SK-N-SH (cell line): ENCODE measurements at regions not wholly inside any gene's neighbourhood (a gene's known extent, or its start where the extent isn't known, plus 50 kb on each side); places are given as distances from the start of the nearest gene placed in this dataset.

ENCODE experiments used
- CTCF ChIA-PET: fragments of 300-600, 350-600 bp; formaldehyde crosslinking; extraction: SDS; loops from one replicate; lab custom pipeline; 2021; lab: Yijun Ruan, JAX
- POLR2A ChIA-PET: fragments of 350-600 bp; sonication (Branson Sonifier 250); formaldehyde crosslinking; extraction: SDS; loops from one replicate; lab custom pipeline; 2020; ENCODE audit warnings: antibody characterized with exemption, inconsistent platforms; lab: Yijun Ruan, JAX
- DNase-seq: peaks from one replicate; pipeline ENCODE4 v3.0.0; 2012
- H2AFZ ChIP-seq: fragments of 200-600 bp; sonication (generic); 2 replicates; pipeline ENCODE4 v1.8.1; 2016; ENCODE audit warnings: antibody characterized with exemption, mild to moderate bottlenecking, low read depth
- H3F3A ChIP-seq: fragments of 200-600 bp; sonication (generic); replicated peaks from 2 replicates; pipeline ENCODE3; 2016; ENCODE audit warnings: antibody characterized with exemption, mild to moderate bottlenecking; ENCODE audit not compliant: insufficient read depth
- H3K27ac ChIP-seq, 2 experiments: fragments of 200-500 bp in 1 of 2; fragments of 200-600 bp in 1 of 2; sonication (Bioruptor generic) in 1 of 2; sonication (generic), shearing (Covaris generic) in 1 of 2; 2 replicates each; pipeline versions ENCODE4 v1.5.1 to v1.6.1; 2014 to 2016; ENCODE audit warnings: low read depth in 2 of 2, inconsistent platforms in 1 of 2, low read length in 1 of 2, mild to moderate bottlenecking in 1 of 2, mixed read lengths in 1 of 2
- H3K27me3 ChIP-seq: fragments of 200-600 bp; sonication (generic), shearing (Covaris generic); 2 replicates; pipeline ENCODE4 v1.6.1; 2016; ENCODE audit warnings: mixed run types; ENCODE audit not compliant: insufficient read depth
- H3K36me3 ChIP-seq, 2 experiments: fragments of 200-500 bp in 1 of 2; fragments of 200-600 bp in 1 of 2; sonication (Bioruptor generic) in 1 of 2; sonication (generic) in 1 of 2; replicated peaks in 1 of 2; 2 replicates each; pipeline versions ENCODE3 to v1.5.1; 2014 to 2016; ENCODE audit warnings: low read length in 1 of 2, mild to moderate bottlenecking in 1 of 2; ENCODE audit not compliant: insufficient read depth in 2 of 2, control insufficient read depth in 1 of 2
- H3K4me1 ChIP-seq, 2 experiments: fragments of 200-500 bp in 1 of 2; fragments of 200-600 bp in 1 of 2; sonication (Bioruptor generic) in 1 of 2; sonication (generic), shearing (Covaris generic) in 1 of 2; 2 replicates each; pipeline versions ENCODE4 v1.5.1 to v1.6.1; 2014 to 2016; ENCODE audit warnings: low read depth in 1 of 2, low read length in 1 of 2, mixed run types in 1 of 2; ENCODE audit not compliant: insufficient read depth in 2 of 2, control insufficient read depth in 1 of 2
- H3K4me2 ChIP-seq: fragments of 200-600 bp; sonication (generic), shearing (Covaris generic); 2 replicates; pipeline ENCODE4 v1.6.1; 2017; ENCODE audit warnings: mixed run types
- H3K4me3 ChIP-seq, 2 experiments: fragments of 200-500 bp in 1 of 2; fragments of 200-600 bp in 1 of 2; sonication (Bioruptor generic) in 1 of 2; sonication (generic), shearing (Covaris generic) in 1 of 2; 2 replicates each; pipeline versions ENCODE4 v1.5.1 to v1.8.1; 2014 to 2016; ENCODE audit warnings: low read depth in 2 of 2, inconsistent platforms in 1 of 2, low read length in 1 of 2, mild to moderate bottlenecking in 1 of 2, mixed read lengths in 1 of 2, moderate library complexity in 1 of 2
- H3K79me2 ChIP-seq: fragments of 200-600 bp; sonication (generic); 2 replicates; pipeline ENCODE4 v1.8.1; 2017; ENCODE audit warnings: mild to moderate bottlenecking; ENCODE audit not compliant: insufficient read depth
- H3K9ac ChIP-seq: fragments of 200-600 bp; sonication (generic); 2 replicates; pipeline ENCODE4 v1.6.1; 2017; ENCODE audit warnings: mixed run types
- H3K9me2 ChIP-seq: fragments of 200-600 bp; sonication (generic); 2 replicates; pipeline ENCODE4 v1.6.1; 2017; ENCODE audit warnings: mixed run types
- H3K9me3 ChIP-seq: fragments of 200-600 bp; sonication (generic); 2 replicates; pipeline ENCODE4 v1.6.1; 2017; ENCODE audit warnings: mixed run types, mild to moderate bottlenecking, moderate library complexity
- H4K20me1 ChIP-seq: fragments of 200-600 bp; sonication (generic); 2 replicates; pipeline ENCODE4 v1.6.1; 2017; ENCODE audit warnings: mild to moderate bottlenecking, mixed run types; ENCODE audit not compliant: insufficient read depth
- CTCF ChIP-seq: fragments of 200-600 bp; sonication (generic); IDR thresholded peaks from 2 replicates; pipeline ENCODE4 v1.6.1; 2017; ENCODE audit warnings: antibody characterized with exemption, mild to moderate bottlenecking, moderate library complexity
- ELF1 ChIP-seq: IDR thresholded peaks from 2 replicates; pipeline ENCODE4 v1.4.0; 2012
- EP300 ChIP-seq, 2 experiments: IDR thresholded peaks; 2 replicates each; pipeline versions ENCODE4 v1.4.0 to v1.6.1; 2012; ENCODE audit warnings: borderline replicate concordance in 1 of 2, low read depth in 1 of 2, low read length in 1 of 2
- FOXM1 ChIP-seq: IDR thresholded peaks from 2 replicates; pipeline ENCODE4 v1.4.0; 2012; ENCODE audit warnings: low read depth, mild to moderate bottlenecking
- GATA2 ChIP-seq: sonication (generic); formaldehyde crosslinking; IDR thresholded peaks from 2 replicates; pipeline ENCODE4 v1.5.0; 2020; ENCODE audit warnings: mild to moderate bottlenecking, missing genetic modification reagents
- IRF3 ChIP-seq: fragments of 150-350 bp; IDR thresholded peaks from 2 replicates; pipeline ENCODE4 v1.6.1; 2016; ENCODE audit warnings: mild to moderate bottlenecking, low read depth, low read length
- MAX ChIP-seq: IDR thresholded peaks from 2 replicates; pipeline ENCODE4 v1.4.0; 2012; ENCODE audit warnings: low read depth
- MEF2A ChIP-seq: IDR thresholded peaks from 2 replicates; pipeline ENCODE4 v1.4.0; 2012; ENCODE audit warnings: low read depth, borderline replicate concordance
- MXI1 ChIP-seq: IDR thresholded peaks from 2 replicates; pipeline ENCODE4 v1.6.1; 2012; ENCODE audit warnings: mild to moderate bottlenecking, low read depth, low read length, improper control_type of control experiment
- NFIC ChIP-seq: IDR thresholded peaks from 2 replicates; pipeline ENCODE4 v1.4.0; 2012; ENCODE audit warnings: borderline replicate concordance
- RFX5 ChIP-seq: IDR thresholded peaks from 2 replicates; pipeline ENCODE4 v1.6.1; 2012; ENCODE audit warnings: mild to moderate bottlenecking, improper control_type of control experiment, low read length
- RXRA ChIP-seq: IDR thresholded peaks from 2 replicates; pipeline ENCODE4 v1.4.0; 2012; ENCODE audit warnings: low read depth, mild to moderate bottlenecking, borderline replicate concordance
- SIN3A ChIP-seq: IDR thresholded peaks from 2 replicates; pipeline ENCODE4 v1.6.1; 2012; ENCODE audit warnings: low read depth, mild to moderate bottlenecking, low read length, moderate library complexity, borderline replicate concordance
- SMC3 ChIP-seq: IDR thresholded peaks from 2 replicates; pipeline ENCODE4 v1.6.1; 2012; ENCODE audit warnings: low read depth, low read length, improper control_type of control experiment
- TCF12 ChIP-seq: IDR thresholded peaks from 2 replicates; pipeline ENCODE4 v1.4.0; 2012
- USF2 ChIP-seq: fragments of 150-350 bp; IDR thresholded peaks from 2 replicates; pipeline ENCODE4 v1.6.1; 2017; ENCODE audit warnings: antibody characterized with exemption, low read length, low read depth, borderline replicate concordance
- YY1 ChIP-seq: IDR thresholded peaks from 2 replicates; pipeline ENCODE4 v1.4.0; 2012; ENCODE audit warnings: low read depth, mild to moderate bottlenecking
- ZBTB33 ChIP-seq: IDR thresholded peaks from 2 replicates; pipeline ENCODE4 v1.4.0; 2012; ENCODE audit warnings: low read depth, borderline replicate concordance
- WGBS: methylation state at CpG from one replicate; pipeline ENCODE4 v1.1.6; 2017; ENCODE audit warnings: low lambda C conversion rate; 5-methylcytosine and 5-hydroxymethylcytosine counted together

GRCh38 chr20:40814631-40814960, 125.6 kb upstream of the MAFB start:
- no peaks in the 10 kb centered on the region for H3K79me2 ChIP-seq
- no peak for TF ChIP-seq EP300 (IDR thresholded peaks at IDR 0.05; ENCODE audit: borderline replicate concordance in 1 of 2, low read depth in 1 of 2, low read length in 1 of 2)
- no peak for TF ChIP-seq YY1
- TF ChIP-seq ELF1 = no peak
- TF ChIP-seq ZBTB33 = no peak
- TF ChIP-seq FOXM1 = no peak
- no peak for TF ChIP-seq TCF12
- TF ChIP-seq MEF2A = no peak
- no peak for TF ChIP-seq USF2
- H3K27ac ChIP-seq = no peak overlapping the region
- CTCF ChIA-PET = interaction anchor here (0.9 to 2.3 kb wide), 3 partner anchors 10 to 45 kb away, joined by 3 to 12 read pairs (median 3); no protein-coding TSS in a partner anchor
- POLR2A ChIA-PET = no interaction called here
- H3K36me3 ChIP-seq = no peaks in the 10 kb centered on the region
- no peak overlapping the region for H3K4me2 ChIP-seq
- no peaks in the 10 kb centered on the region for H3F3A ChIP-seq
- no peaks in the 10 kb centered on the region for H3K9me3 ChIP-seq
- H3K4me3 ChIP-seq = no peak overlapping the region
- no peak for DNase-seq
- WGBS = 17% methylated on average over 2 of the region's 2 CpGs
- H2AFZ ChIP-seq = no peak overlapping the region
- no peaks in the 10 kb centered on the region for H3K27me3 ChIP-seq
- peaks cover 0 to 22% of the 10 kb centered on the region in 2 experiments; a peak in 2 of 4 replicates for H3K4me1 ChIP-seq
- no peak overlapping the region for H3K9ac ChIP-seq
- no peaks in the 10 kb centered on the region for H3K9me2 ChIP-seq
- H4K20me1 ChIP-seq = no peaks in the 10 kb centered on the region

- H3K9me2 ChIP-seq = no peaks in the 10 kb centered on the region
- POLR2A ChIA-PET = no interaction called here
- no peak overlapping the region for H2AFZ ChIP-seq
- CTCF ChIA-PET = interaction anchor here (0.9 to 2.3 kb wide), 3 partner anchors 9 to 44 kb away, joined by 3 to 12 read pairs (median 3); no protein-coding TSS in a partner anchor
- H3K27ac ChIP-seq = no peak overlapping the region
- 35% methylated on average over 5 of the region's 9 CpGs for WGBS
- no peaks in the 10 kb centered on the region for H3F3A ChIP-seq
- H3K4me2 ChIP-seq = no peak overlapping the region
- H3K9me3 ChIP-seq = no peaks in the 10 kb centered on the region
- no peaks in the 10 kb centered on the region for H4K20me1 ChIP-seq
- no peaks in the 10 kb centered on the region for H3K27me3 ChIP-seq
- no peak for DNase-seq
- H3K36me3 ChIP-seq = no peaks in the 10 kb centered on the region
- H3K9ac ChIP-seq = no peak overlapping the region
- peaks cover 0 to 22% of the 10 kb centered on the region in 2 experiments; a peak in 2 of 4 replicates for H3K4me1 ChIP-seq
- no peaks in the 10 kb centered on the region for H3K79me2 ChIP-seq
- H3K4me3 ChIP-seq = no peak overlapping the region
- TF ChIP-seq NFIC (no peak), TCF12 (no peak), IRF3 (no peak), GATA2 (CRISPR knock-in tag) (no peak), RFX5 (no peak), SMC3 (no peak), USF2 (no peak), ELF1 (no peak), RXRA (no peak), MAX (no peak), SIN3A (no peak), MXI1 (no peak), CTCF (no peak)
These were observed 126.4 kb upstream of the MAFB start for GRCh38 chr20:40815156-40816038.
